Right lobe of liver (tissue), 4 donors: ENCODE measurements at regions not wholly inside any gene's neighbourhood (a gene's known extent, or its start where the extent isn't known, plus 50 kb on each side); places are given as distances from the start of the nearest gene placed in this dataset.

ENCODE experiments used
- CTCF ChIP-seq, 4 donors: fragments of 200-600 bp in 3 of 4; fragments of 450-650 bp in 1 of 4; IDR thresholded peaks; one replicate each; pipeline versions ENCODE4 v1.5.1 to v1.8.0; 2016 to 2022; ENCODE audit warnings: antibody characterized with exemption in 4 of 4, mild to moderate bottlenecking in 2 of 4
- POLR2A ChIP-seq: fragments of 450-650 bp; IDR thresholded peaks from one replicate; pipeline ENCODE4 v1.6.1; 2017; ENCODE audit warnings: antibody characterized with exemption, mild to moderate bottlenecking
- donor health status: DM: no; HTN: no; CAD: no.
- donor health status: DM: no; HTN: no; CAD: no.
- donor health status: DM: no; HTN: yes; CAD: no.

- no peak for TF ChIP-seq POLR2A
- TF ChIP-seq CTCF (IDR thresholded peaks at IDR 0.05), result peak; percentile 46 to 62 (median 54)
These were observed 109.6 kb upstream of the CYRIA start for GRCh38 chr2:16774980-16775898.
